PC-3 (cell line): ENCODE measurements at regions not wholly inside any gene's neighbourhood (a gene's known extent, or its start where the extent isn't known, plus 50 kb on each side); places are given as distances from the start of the nearest gene placed in this dataset.

ENCODE experiments used
- CTCF ChIP-seq: fragments of 300-600 bp; sonication (generic); conservative IDR thresholded peaks from 2 replicates; pipeline ENCODE4 v1.5.1; 2017; ENCODE audit warnings: antibody characterized with exemption, low read depth, mild to moderate bottlenecking, low read length
- EZH2 ChIP-seq: fragments of 300-600 bp; sonication (generic); IDR thresholded peaks from one replicate; pipeline ENCODE4 v1.6.1; 2017; ENCODE audit warnings: antibody characterized with exemption, mild to moderate bottlenecking, low read length; ENCODE audit not compliant: unreplicated experiment
- EZH2phosphoT487 ChIP-seq: fragments of 300-600 bp; sonication (generic); IDR thresholded peaks from 2 replicates; pipeline ENCODE4 v1.6.1; 2018; ENCODE audit warnings: mild to moderate bottlenecking, antibody characterized with exemption, low read length, borderline replicate concordance

- no peak for TF ChIP-seq EZH2
- no peak for TF ChIP-seq CTCF
- no peak for TF ChIP-seq EZH2phosphoT487
These were observed 178.7 kb upstream of the MAGEE2 start for GRCh38 chrX:75963774-75964173.
